ENCODE measurements at regions not wholly inside any gene's neighbourhood (a gene's known extent, or its start where the extent isn't known, plus 50 kb on each side); places are given as distances from the start of the nearest gene placed in this dataset.
"Not testable (repeated sequence)": the region's sequence is repeated elsewhere in the genome, so short reads cannot be mapped to it uniquely, and the experiment has no call there.

DNA sequence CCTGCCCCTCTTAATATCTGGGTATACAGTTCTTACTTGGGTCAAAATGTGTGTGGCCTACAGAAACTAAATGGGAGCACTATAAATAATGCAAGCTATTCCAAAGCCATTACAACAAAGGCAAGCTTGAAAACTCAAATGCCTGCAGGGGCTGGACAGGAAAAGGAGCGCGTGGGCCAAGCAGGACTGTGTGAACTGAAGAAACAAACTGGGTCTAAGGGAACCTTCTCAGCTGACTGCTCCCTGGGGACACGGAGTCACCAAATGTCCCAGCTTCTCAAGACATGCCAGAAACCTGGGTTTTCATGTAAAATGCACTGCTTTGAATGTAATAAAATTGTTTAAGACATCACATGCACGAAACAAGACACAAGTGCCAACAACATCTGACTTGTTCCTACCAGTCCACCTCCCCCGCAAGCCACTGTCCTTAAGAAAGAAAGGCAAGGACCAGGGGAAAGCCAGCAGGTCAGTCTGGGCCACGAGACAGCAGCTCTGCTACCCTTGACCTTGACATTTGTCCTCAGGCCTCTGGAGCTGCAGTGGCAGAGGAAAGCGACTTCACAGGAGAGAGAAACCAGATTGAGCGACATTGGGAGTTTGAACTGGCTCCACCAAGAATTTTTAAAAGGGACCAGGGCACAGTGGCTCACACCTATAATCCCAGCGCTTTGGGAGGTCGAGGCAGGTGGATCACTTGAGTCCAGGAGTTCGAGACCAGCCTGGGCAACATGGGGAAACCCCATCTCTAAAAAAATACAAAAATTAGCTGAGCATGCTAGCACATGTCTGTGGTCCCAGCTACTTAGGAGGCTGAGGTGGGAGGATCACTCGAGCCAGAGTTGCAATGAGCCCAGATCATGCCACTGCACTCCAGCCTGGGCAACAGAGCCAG is 89.7 kb upstream of the SH3BP4 start:
- DNase-seq: no peak

DNA sequence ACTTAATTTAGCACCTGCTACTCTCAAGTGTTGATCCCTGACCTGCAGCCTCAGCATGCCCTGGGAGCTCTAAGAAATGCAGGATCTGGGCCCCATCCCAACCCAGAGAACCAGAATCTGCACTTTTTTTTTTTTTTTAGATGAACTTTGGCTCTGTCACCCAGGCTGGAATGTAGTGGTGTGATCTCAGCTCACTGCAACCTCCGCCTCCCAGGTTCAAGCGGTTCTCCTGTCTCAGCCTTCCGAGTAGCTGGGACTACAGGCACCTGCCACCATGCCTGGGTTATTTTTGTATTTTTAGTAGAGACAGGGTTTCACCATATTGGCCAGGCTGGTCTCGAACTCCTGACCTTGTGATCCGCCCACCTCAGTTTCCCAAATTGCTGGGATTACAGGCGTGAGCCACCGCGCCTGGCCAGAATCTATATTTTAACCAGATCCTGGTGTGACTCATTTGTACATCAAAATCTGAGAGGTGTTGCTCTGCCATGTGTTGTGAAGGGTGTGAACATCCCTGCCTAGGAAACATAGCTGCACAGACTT is 92.4 kb upstream of the SH3BP4 start:
- not testable (repeated sequence) for DNase-seq

GRCh38 chr2:234858790-234859329 is 93.0 kb upstream of the SH3BP4 start:
- no peak for DNase-seq

DNA sequence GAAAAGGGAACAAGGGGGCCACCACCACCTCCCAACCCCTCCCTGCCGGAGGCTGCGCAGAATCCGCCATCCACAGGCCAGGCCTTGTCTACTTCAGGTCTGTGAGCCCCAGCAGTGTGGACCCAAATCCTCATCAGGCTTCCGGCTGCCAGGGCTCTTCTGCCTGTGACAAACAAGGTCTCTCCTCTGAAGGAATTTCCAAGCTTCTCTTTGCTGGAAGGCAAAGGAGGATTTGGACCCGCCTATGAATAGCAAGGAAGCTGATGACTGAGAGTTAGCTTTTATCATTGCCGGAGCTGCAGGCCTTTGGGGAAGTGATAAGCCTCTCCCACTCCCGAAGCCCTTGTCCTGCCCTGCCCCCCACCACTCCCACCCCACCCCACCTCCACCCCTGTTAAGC is 93.7 kb upstream of the SH3BP4 start:
- no peak for DNase-seq

DNA sequence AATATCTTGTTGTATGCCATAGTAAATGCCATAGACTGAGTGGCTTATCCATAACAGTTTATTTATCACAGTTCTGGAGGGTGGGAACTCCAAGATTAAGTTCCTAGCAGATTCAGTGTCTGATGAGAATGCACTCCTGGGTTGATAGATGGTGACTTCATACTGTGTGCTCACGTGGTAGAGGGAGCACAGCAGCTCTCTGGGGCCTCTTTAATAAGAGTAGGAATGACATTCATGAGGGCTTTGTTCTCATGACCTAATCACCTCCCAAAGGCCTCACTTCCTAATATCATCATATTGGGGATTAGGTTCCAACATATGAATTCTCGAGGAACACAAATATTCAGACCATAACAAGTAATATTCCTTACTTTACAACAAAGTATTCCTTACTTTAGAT is 98.1 kb upstream of the SH3BP4 start:
- DNase-seq: no peak

GRCh38 chr2:234852941-234853340 is 98.9 kb upstream of the SH3BP4 start:
- no peak for DNase-seq

DNA sequence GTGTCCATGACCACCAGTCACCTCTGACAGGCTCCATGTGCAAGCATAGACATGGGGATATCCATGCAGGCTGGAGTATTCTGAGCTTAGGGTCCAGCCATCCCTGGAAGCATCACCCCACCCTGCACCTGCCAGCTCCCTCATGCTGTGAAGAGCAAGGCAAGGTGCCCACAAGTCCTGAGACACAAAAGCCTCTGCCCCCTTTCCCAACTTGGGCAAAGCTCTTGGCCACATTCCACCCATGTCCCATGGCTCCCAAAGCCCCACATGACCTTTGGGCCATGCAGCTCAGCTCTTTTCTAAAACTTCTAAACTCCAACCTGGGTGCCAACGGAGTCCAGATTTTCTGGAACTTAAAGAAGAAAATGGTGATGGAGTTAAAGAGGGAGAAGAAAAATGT is 99.8 kb upstream of the SH3BP4 start:
- no peak for DNase-seq

GRCh38 chr2:234851451-234851850 is 100.4 kb upstream of the SH3BP4 start:
- DNase-seq: no peak

DNA sequence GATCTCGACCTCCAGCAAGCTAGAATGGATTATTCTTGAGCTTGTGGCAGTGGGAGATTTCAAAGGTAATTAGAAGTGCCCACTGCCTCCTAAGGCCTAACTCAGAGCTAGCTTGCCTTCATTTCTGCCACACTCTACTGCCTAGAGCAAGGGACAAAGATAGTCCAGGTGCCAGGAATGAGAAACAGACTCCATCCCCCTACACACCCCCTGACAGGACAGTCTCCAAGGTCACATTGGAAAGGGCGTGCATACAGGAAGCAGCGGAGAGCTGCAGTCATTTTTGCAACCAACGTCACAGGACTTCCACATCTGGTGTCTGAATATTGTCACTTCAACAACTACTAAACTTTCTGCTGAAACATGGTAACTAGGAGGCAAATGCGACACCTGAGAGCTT is 101.0 kb upstream of the SH3BP4 start:
- no peak for DNase-seq

DNA sequence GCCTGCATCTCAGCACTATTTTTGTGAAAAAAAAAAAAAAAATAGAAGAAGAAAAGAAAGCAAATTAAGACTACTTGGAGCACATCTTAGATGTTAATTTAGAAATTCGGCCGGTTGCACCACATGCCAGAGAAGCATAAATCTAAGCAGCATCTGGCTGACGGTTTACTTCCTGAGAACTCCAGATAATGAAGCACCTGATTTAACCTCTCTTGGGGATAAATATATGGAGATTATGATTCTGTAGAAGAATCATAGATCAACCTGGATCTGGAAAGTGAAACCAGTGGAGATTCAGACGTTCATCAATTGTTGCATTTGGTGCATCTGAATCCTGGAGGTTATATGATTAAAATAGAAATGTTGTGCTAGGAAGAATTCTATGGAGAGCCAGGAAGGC is 102.1 kb upstream of the SH3BP4 start:
- no peak for DNase-seq

- no peak for DNase-seq
Observed at GRCh38 chr2:234848578-234848977, 103.2 kb upstream of the SH3BP4 start.

- DNase-seq: no peak
Observed at GRCh38 chr2:234847639-234848038, 104.2 kb upstream of the SH3BP4 start.

DNA sequence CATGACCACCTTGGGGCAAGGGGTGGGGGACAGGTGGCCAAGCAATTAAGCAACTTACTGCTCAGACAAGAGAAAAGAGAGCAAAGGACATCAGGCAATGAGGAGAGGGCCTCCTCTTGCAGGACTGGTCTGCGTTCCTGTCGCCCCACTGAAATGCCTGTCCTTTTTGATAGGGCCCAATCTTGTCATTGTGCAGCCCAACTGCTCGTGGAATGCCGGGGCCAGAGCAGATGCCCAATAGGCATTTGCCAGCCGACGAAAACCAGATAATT is 104.5 kb upstream of the SH3BP4 start:
- DNase-seq: no peak

DNA sequence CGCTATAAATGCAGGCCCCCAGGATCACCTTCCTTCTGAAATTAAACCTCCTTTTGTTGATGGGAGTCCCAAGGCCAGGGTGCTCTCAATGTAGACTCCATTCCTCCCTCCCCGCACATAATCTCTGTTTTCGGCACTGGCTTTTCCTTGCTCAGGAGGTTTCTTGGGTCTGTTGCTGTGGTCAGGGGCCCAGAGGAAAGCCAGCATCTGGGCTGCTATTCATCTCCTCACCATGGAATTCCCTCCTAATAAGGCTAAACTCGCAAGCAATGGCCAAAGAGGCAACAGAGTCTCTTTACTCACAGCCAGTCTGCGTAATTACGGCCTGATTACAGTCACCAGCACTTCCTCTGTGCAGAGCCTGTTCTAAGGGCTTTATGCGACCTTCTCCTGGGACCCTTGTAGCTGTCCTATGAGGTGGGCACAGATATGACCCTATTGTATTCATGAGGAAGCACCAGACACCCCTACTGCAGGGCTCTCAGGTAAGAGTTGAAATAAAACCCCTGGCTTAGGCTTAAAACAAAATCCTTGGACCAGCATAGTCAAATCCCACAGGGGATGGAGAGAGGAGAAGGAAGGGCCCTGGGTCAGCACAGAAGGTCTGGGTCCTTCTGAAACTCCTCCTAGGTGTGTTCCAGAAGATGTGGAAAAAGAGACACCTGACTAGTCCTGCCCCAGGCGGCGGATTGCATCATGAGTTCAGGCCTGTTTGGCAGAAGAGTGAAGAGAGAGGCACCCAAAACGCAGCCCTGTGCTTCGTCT is 105.0 kb upstream of the SH3BP4 start:
- no peak for DNase-seq

DNA sequence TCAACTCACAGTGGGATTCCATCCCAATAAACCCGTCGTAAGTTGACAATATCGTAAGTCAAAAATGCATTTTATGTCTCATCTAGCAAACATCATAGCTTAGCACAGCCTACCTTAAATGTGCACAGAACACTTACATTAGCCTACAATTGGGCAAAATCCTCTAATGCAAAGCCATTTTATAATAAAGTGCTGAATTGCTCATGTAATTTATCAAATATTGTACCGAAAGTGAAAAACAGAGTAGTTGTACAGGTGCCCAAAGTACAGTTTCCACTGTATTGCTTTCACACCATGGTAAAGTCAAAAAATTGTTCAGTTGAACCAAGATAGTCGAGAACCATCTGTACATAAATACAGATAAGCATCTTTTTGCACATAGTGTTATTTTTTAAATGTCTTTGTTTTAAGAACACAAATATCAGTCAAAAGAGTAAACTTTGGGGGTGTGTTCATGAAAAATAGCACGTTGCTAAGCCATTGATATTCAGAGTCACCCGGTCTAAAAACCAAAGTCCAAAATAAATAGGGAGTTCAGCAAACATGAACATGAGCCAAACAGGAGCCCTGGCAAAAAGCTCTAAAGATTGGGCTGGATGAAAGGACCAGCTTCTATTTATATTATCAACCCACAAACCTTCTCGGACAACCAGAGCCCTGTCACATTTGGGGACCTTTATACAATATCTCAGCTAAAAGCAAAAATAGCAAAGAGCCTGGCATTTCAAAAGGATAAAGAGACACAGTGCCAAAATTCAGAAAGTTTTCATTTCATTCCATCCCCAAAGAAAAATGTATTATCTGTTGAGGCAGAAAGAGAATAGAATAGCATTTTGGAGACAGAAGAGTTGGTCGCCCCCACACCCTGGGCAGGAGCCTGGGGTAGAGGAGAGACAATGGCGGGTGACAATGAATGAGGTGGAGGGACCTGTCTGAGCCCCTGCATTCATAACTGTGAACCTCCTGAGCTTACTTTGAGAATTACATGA is 105.9 kb upstream of the SH3BP4 start:
- no peak for DNase-seq

GRCh38 chr2:234843411-234843810 is 108.4 kb upstream of the SH3BP4 start:
- DNase-seq: no peak

GRCh38 chr2:234842753-234843152 is 109.1 kb upstream of the SH3BP4 start:
- no peak for DNase-seq

GRCh38 chr2:234841321-234842015 is 110.3 kb upstream of the SH3BP4 start:
- DNase-seq: no peak

DNA sequence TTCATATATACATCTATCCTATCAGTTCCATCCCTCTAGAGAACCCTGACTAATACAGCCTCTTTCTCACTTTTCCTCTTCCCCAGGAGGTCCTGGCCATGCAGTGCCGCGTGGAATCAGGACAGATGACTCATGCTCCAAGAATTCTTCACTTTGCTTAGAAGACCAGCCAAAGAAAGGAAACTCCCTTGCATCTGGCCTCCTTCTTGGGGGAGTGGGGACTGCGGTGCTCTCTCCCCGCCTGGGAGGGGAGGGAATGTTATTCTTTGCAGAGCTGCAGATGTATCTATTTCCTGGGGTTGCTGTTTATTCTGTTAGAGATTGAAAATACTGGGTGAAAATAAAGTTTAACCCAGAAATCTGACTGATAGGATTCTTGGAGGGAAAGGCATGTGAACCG is 111.5 kb upstream of the SH3BP4 start:
- DNase-seq: no peak

- no peak for DNase-seq
Observed at GRCh38 chr2:234839285-234839684, 112.5 kb upstream of the SH3BP4 start.

- DNase-seq: no peak
Observed at GRCh38 chr2:234836271-234836670, 115.5 kb upstream of the SH3BP4 start.

DNA sequence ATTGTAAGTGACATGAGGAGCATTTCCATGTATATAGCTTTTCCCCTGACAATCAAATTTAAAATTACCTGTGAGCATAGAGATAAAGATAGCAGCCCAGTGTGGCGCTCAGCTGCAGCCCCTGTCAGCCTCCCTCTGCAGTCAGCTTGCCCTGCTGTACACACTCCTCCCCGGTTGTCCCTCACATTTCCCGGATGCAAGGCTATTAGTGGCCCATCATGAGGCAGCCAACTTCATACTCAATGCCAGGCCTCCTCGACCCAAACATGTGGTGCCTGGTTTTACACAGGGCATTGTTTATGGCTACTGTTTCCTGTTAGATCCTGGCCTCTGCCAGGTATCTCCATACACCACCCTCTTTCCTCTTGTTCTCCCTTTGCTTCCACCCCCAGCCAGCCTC is 116.1 kb upstream of the SH3BP4 start:
- DNase-seq: no peak
